HG02642 (cell line): ENCODE measurements at regions not wholly inside any gene's neighbourhood (a gene's known extent, or its start where the extent isn't known, plus 50 kb on each side); places are given as distances from the start of the nearest gene placed in this dataset.
A peak's percentile ranks its signal among the peaks of the same experiment; 100 is the strongest.
"Not testable (repeated sequence)": the region's sequence is repeated elsewhere in the genome, so short reads cannot be mapped to it uniquely, and the experiment has no call there.

Source experiments
- ATAC-seq: cut with Tn5 transposase; IDR thresholded peaks from one replicate; pipeline ENCODE4 v1.9.1; 2021; ENCODE audit warnings: mild to moderate bottlenecking; ENCODE audit not compliant: unreplicated experiment, poor library complexity

- no peak for ATAC-seq
These were observed 507.6 kb downstream of the PCNX1 start for GRCh38 chr14:71414631-71415403.

DNA sequence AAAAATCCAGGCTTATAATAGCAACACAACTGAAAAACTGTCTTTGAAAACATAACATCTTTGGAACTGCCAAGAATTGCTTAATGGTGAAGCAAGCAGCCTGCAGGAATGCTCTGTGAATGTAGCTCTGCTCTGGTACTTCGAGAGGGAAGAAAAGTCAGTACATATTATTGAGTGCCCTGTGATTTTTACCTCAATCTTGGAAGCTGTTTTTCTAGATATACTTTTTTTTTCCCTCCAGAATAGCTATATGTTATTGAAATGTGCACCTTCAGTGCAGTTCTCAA lies 508.1 kb downstream of the PCNX1 start:
- ATAC-seq = no peak

- no peak for ATAC-seq
These were observed 509.1 kb downstream of the PCNX1 start for GRCh38 chr14:71416392-71416791.

- no peak for ATAC-seq
These were observed 511.4 kb downstream of the PCNX1 start for GRCh38 chr14:71418532-71419245.

DNA sequence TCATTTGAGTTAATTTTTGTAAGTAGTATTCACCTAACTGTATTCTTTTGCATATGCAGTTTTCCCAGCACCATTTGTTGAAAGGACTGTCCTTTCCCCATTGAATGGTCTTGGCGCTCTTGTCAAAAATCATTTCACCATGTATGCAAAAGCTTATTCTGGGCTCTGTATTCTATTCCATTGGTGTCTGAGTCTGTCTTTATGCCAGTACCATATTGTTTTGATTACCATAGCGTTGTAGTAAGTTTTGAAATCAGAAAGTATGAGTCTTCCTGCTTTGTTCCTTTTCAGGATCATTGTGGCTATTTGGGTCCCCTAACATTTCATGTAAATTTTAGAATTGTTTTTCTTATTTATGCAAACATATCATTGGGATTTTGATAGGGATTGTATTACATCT lies 508.7 kb upstream of the RGS6 start:
- no peak for ATAC-seq

DNA sequence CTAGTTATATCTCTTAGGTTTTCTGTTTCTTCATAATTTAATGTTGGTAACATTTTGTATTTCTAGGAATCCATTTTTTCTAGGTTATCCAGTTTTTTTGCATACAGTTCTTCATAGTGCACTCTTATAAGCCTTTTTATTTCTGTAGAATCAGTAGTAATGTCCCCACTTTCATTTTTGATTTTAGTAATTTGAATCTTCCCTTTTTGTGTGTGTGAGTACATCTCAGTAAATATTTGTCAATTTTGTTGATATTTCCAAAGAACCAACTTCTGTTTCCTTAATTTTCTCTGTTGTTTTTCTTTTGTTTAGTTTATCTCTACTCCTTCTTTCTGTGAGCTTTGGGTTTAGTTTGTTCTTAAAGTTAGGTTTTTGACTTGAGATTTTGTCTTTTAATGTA lies 507.3 kb upstream of the RGS6 start:
- no peak for ATAC-seq

DNA sequence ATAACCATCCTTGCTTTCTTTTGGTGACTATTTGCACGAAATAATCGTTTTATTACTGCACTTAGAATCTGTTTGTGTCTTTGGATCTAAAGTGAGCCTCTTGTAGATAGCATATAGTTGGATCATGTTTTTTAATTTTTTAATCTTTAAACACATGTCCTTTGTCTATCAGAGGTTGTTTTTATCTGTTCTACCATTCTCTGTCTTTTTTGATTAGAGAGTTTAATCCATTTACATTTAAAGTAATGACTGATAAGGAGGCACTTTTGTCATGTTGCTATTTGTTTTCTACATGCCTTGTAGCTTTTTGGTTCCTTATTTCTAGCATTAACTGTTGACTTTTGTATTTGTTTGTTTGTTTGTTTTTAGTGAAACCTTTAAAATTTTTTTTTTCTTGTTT lies 506.2 kb upstream of the RGS6 start:
- ATAC-seq = no peak

DNA sequence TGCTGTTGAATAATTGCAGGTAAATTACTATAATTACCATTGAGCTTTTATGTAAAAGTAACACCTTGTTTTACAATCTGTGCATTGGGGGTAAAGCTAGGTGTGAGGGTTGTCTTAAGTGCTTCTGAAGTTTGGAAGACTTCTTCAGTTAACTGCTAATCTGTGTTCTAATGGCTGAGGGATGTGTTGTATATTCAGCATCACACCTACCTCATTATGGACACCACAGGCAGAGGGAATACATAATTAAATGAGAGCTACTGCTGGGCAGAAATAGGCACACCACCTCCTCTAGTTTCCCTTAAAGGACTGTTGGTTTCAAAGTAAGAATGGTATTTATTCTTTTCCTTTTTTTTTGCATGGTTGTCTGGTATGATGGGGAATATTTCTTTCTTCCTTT lies 502.3 kb upstream of the RGS6 start:
- no peak for ATAC-seq

DNA sequence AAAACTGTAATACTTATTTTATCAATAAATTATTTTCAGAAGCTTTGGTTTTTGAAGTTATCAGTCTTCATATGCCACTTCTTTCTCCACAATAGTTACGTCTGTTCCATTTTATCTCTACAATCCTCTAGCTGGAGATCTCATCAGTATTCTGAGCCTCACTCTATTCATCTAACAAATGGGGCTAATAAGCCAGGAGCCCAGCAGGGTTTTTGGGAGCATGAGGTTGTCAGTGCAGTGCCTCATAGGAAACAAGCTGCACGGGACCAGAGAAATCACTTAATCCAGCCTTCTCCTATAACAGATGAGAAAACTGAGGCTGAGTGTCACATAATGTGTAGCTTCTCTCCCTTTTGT lies 501.9 kb upstream of the RGS6 start:
- no peak for ATAC-seq

GRCh38 chr14:71430678-71431376 lies 501.4 kb upstream of the RGS6 start:
- peak; percentile 56 for ATAC-seq

- ATAC-seq = no peak
These were observed 499.7 kb upstream of the RGS6 start for GRCh38 chr14:71432334-71433110.

GRCh38 chr14:71433303-71433702 lies 498.9 kb upstream of the RGS6 start:
- ATAC-seq = no peak

DNA sequence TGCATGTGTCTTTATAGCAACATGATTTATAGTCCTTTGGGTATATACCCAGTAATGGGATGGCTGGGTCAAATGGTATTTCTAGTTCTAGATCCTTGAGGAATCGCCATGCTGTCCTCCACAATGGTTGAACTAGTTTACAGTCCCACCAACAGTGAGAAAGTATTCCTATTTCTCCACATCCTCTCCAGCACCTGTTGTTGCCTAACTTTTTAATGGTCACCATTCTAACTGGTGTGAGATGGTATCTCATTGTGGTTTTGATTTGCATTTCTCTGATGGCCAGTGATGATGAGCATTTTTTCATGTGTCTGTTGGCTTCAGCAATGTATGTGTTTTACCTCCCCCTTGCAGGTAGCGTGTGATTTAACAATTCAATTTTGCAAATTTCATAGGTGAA lies 496.6 kb upstream of the RGS6 start:
- not testable (repeated sequence) for ATAC-seq

DNA sequence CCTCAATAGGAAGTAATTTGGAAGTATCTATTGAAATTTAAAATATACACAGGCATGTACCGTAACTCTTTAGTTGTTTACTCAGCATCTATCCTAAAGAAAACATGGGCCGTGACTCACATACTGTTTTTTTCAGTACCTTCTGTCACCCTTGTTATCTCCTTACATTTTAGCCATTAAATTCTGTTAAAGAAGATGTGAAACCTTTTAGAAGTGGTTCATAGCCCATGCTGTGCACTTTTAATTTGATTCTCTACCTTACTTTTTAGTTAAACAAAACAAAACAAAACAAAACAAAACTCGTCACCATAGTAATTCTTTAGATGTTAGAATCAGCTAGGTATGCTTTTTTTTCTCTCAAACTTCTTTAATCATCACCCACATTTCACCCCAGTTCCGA lies 494.4 kb upstream of the RGS6 start:
- ATAC-seq = no peak

- no peak for ATAC-seq
These were observed 493.5 kb upstream of the RGS6 start for GRCh38 chr14:71438684-71439083.

GRCh38 chr14:71441126-71441525 lies 491.1 kb upstream of the RGS6 start:
- ATAC-seq = no peak

DNA sequence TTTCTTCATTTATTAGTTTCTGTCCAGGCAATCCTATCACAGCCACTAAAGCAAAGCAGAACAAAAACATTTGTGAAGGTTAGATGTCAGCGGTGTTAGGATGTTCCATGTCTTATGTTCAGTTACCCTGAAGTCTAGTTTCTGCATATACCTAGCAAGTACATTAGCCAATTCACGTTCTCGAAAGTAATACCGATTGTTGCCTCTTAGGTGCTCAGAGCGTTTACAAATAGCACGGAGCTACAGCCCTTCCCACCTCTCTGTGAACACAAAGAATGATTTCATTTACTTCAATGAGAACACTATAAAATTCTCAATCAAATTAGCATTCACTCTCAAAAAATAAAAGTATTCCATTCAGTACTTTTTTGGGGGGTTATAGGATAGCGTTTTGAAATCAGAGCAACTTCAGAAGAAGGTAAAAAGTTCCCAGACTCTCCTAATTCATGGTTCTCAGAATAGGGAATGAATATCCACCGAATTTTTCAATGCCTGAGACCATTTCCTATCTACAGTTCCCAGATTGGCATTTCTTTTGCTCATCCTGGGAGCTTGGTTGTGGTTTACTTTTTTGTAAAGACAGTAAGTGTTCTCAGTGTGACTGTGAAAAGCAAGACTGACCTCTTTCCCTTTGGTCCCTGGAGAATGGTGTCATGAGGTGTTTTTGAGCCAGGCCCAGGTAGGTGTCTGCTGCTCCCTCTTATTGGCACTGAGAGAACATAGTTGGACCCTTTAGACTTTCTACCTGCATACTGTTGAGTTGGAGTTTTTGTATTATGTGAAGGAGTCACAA lies 488.0 kb upstream of the RGS6 start:
- ATAC-seq = no peak

DNA sequence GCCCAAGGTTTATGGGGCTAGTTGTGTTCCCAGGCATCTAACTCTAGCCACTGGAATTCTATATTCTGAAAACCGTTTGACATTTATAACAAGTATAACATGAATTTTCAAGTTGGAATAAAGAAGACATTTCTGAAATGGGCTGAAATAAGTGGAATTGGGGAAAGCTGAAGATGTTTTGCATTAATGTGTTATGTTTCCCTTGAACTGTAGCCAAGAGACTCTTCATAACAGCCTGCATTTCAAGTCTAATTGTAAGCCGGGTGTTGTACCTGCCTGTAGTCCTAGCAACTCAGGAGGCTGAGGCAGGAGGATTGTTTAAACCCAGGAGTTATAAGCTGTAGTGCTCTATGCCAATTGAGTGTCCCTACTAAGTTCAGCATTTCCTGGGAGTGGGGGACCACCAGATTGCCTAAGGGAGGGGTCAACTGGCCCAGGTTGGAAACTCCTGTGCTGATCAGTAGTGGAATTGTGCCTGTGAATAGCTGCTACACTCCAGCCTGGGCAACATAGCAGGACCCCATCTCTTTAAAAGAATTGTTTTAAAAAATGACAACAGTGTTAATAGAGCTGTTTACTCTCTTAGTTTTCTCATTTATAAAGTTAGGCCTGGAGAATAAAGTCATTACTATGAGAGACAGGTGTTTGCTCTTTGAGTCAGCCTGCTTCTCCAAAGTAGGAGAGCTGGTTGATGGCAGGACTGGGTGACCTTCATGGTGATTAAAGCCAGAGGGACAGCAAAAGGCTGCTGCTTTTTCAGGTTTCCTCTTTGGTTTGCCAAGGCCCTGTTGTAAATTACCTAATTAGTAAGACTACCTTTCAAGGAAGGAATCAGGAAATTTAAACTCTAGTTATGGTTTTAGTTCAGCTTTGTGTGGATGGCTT lies 483.6 kb upstream of the RGS6 start:
- no peak for ATAC-seq
